ENCODE measurements at regions not wholly inside any gene's neighbourhood (a gene's known extent, or its start where the extent isn't known, plus 50 kb on each side); places are given as distances from the start of the nearest gene placed in this dataset.

- H3K36me3 ChIP-seq: no peaks in the 10 kb centered on the region
- H3K4me3 ChIP-seq: no peak overlapping the region
- H3K9ac ChIP-seq: no peak overlapping the region
- no peaks in the 10 kb centered on the region for H3K27me3 ChIP-seq
- TF ChIP-seq Cebpa-rat (IDR thresholded peaks at IDR 0.05): no peak
- no peak overlapping the region for H3K27ac ChIP-seq
- no peaks in the 10 kb centered on the region for H3K9me3 ChIP-seq (replicated peaks in 1 of 11)
- no peaks in the 10 kb centered on the region for H3K4me1 ChIP-seq
- H3K4me2 ChIP-seq: no peak overlapping the region
- H4K20me1 ChIP-seq: no peaks in the 10 kb centered on the region
Measured at GRCh38 chr3:117471831-117472230, 762.3 kb downstream of the TUSC7 start.

GRCh38 chr3:117473981-117474538 lies 764.5 kb downstream of the TUSC7 start:
- Histone ChIP-seq H3K4me1 (no peaks in the 10 kb centered on the region), H3K4me2 (no peak overlapping the region), H4K20me1 (no peaks in the 10 kb centered on the region), H3K9me3 (replicated peaks in 1 of 11) (no peaks in the 10 kb centered on the region), H3K36me3 (no peaks in the 10 kb centered on the region), H3K9ac (no peak overlapping the region), H3K4me3 (no peak overlapping the region), H3K27me3 (no peaks in the 10 kb centered on the region), H3K27ac (no peak overlapping the region)
- TF ChIP-seq Cebpa-rat (IDR thresholded peaks at IDR 0.05): no peak

GRCh38 chr3:117476572-117476971 lies 767.0 kb downstream of the TUSC7 start:
- Histone ChIP-seq H3K27me3 (no peaks in the 10 kb centered on the region), H3K4me1 (no peaks in the 10 kb centered on the region), H4K20me1 (no peaks in the 10 kb centered on the region), H3K27ac (no peak overlapping the region), H3K9ac (no peak overlapping the region), H3K4me2 (no peak overlapping the region), H3K36me3 (no peaks in the 10 kb centered on the region), H3K4me3 (no peak overlapping the region), H3K9me3 (replicated peaks in 1 of 11) (no peaks in the 10 kb centered on the region)
- TF ChIP-seq Cebpa-rat (IDR thresholded peaks at IDR 0.05): no peak

- Histone ChIP-seq H3K4me1 (no peaks in the 10 kb centered on the region), H3K9me3 (replicated peaks in 1 of 11) (no peaks in the 10 kb centered on the region), H3K36me3 (no peaks in the 10 kb centered on the region), H3K27me3 (no peaks in the 10 kb centered on the region), H3K4me2 (no peak overlapping the region), H4K20me1 (no peaks in the 10 kb centered on the region), H3K27ac (no peak overlapping the region), H3K9ac (no peak overlapping the region), H3K4me3 (no peak overlapping the region)
- TF ChIP-seq Cebpa-rat (IDR thresholded peaks at IDR 0.05): no peak
Measured at GRCh38 chr3:117477214-117477755, 767.7 kb downstream of the TUSC7 start.

GRCh38 chr3:117479095-117479494 lies 769.5 kb downstream of the TUSC7 start:
- Histone ChIP-seq H3K9me3 (replicated peaks in 1 of 11) (peaks cover 0 to 8% (median 0%) of the 10 kb centered on the region in 11 experiments; a peak in 2 of 22 replicates), H3K27ac (no peak overlapping the region), H3K4me3 (no peak overlapping the region), H4K20me1 (no peaks in the 10 kb centered on the region), H3K36me3 (no peaks in the 10 kb centered on the region), H3K4me2 (no peak overlapping the region), H3K4me1 (no peaks in the 10 kb centered on the region), H3K27me3 (no peaks in the 10 kb centered on the region), H3K9ac (no peak overlapping the region)
- no peak for TF ChIP-seq Cebpa-rat (IDR thresholded peaks at IDR 0.05)

GRCh38 chr3:117480525-117480924 lies 770.9 kb downstream of the TUSC7 start:
- Histone ChIP-seq H3K4me1 (no peaks in the 10 kb centered on the region), H3K9ac (no peak overlapping the region), H3K4me3 (no peak overlapping the region), H3K9me3 (replicated peaks in 1 of 11) (peaks cover 0 to 9% (median 0%) of the 10 kb centered on the region in 11 experiments; a peak in 2 of 22 replicates), H3K4me2 (no peak overlapping the region), H3K27me3 (no peaks in the 10 kb centered on the region), H4K20me1 (no peaks in the 10 kb centered on the region), H3K27ac (no peak overlapping the region), H3K36me3 (no peaks in the 10 kb centered on the region)
- TF ChIP-seq Cebpa-rat (IDR thresholded peaks at IDR 0.05): no peak

GRCh38 chr3:117480972-117481371 lies 771.4 kb downstream of the TUSC7 start:
- Histone ChIP-seq H3K4me3 (no peak overlapping the region), H3K9ac (no peak overlapping the region), H3K9me3 (replicated peaks in 1 of 11) (peaks cover 0 to 9% (median 0%) of the 10 kb centered on the region in 11 experiments; a peak in 2 of 22 replicates), H3K27ac (no peak overlapping the region), H3K27me3 (no peaks in the 10 kb centered on the region), H3K4me1 (no peaks in the 10 kb centered on the region), H4K20me1 (no peaks in the 10 kb centered on the region), H3K36me3 (no peaks in the 10 kb centered on the region), H3K4me2 (no peak overlapping the region)
- no peak for TF ChIP-seq Cebpa-rat (IDR thresholded peaks at IDR 0.05)

GRCh38 chr3:117483839-117484238 lies 774.3 kb downstream of the TUSC7 start:
- no peak overlapping the region for H3K4me3 ChIP-seq
- H3K36me3 ChIP-seq: no peaks in the 10 kb centered on the region
- H3K27me3 ChIP-seq: no peaks in the 10 kb centered on the region
- H4K20me1 ChIP-seq: no peaks in the 10 kb centered on the region
- peaks cover 0 to 9% (median 0%) of the 10 kb centered on the region in 11 experiments; a peak in 2 of 22 replicates for H3K9me3 ChIP-seq (replicated peaks in 1 of 11)
- no peak overlapping the region for H3K9ac ChIP-seq
- no peak overlapping the region for H3K27ac ChIP-seq
- TF ChIP-seq Cebpa-rat (IDR thresholded peaks at IDR 0.05): no peak
- no peak overlapping the region for H3K4me2 ChIP-seq
- no peaks in the 10 kb centered on the region for H3K4me1 ChIP-seq

- Histone ChIP-seq H3K27ac (no peak overlapping the region), H3K9me3 (replicated peaks in 1 of 11) (peaks cover 0 to 9% (median 0%) of the 10 kb centered on the region in 11 experiments; a peak in 2 of 22 replicates), H3K4me3 (no peak overlapping the region), H3K4me2 (no peak overlapping the region), H3K36me3 (no peaks in the 10 kb centered on the region), H3K9ac (no peak overlapping the region), H4K20me1 (no peaks in the 10 kb centered on the region), H3K27me3 (no peaks in the 10 kb centered on the region), H3K4me1 (no peaks in the 10 kb centered on the region)
- no peak for TF ChIP-seq Cebpa-rat (IDR thresholded peaks at IDR 0.05)
Measured at GRCh38 chr3:117485841-117486240, 776.3 kb downstream of the TUSC7 start.
